ENCODE measurements at regions not wholly inside any gene's neighbourhood (a gene's known extent, or its start where the extent isn't known, plus 50 kb on each side); places are given as distances from the start of the nearest gene placed in this dataset.

- H2AFZ ChIP-seq (ENCODE audit: low read length): no peak overlapping the region
- no peaks in the 10 kb centered on the region for H3K4me1 ChIP-seq (ENCODE audit: insufficient read depth, low read length)
- H3K4me3 ChIP-seq (ENCODE audit: insufficient read depth, low read length): no peak overlapping the region
- H3K4me2 ChIP-seq (ENCODE audit: insufficient read depth, low read length): no peak overlapping the region
- TF ChIP-seq CTCF (IDR thresholded peaks at IDR 0.05; ENCODE audit: extremely low read depth, low read depth, low read length): no peak
- no peaks in the 10 kb centered on the region for H4K20me1 ChIP-seq (ENCODE audit: insufficient read depth, low read length)
- no peaks in the 10 kb centered on the region for H3K9me3 ChIP-seq (ENCODE audit: low read depth, low read length)
- H3K27me3 ChIP-seq (ENCODE audit: insufficient read depth, low read length): no peaks in the 10 kb centered on the region
- no peaks in the 10 kb centered on the region for H3K36me3 ChIP-seq (ENCODE audit: insufficient read depth, low read length)
- H3K79me2 ChIP-seq (ENCODE audit: insufficient read depth, low read length): no peaks in the 10 kb centered on the region
- no peak for DNase-seq (ENCODE audit: insufficient read length, low spot score, missing footprints)
- no peak overlapping the region for H3K27ac ChIP-seq (ENCODE audit: low read depth, low read length)
Measured at GRCh38 chr10:2214805-2215204, 477.5 kb upstream of the ADARB2 start.

GRCh38 chr10:2214092-2214491 lies 476.8 kb upstream of the ADARB2 start:
- H3K4me1 ChIP-seq (ENCODE audit: insufficient read depth, low read length): no peaks in the 10 kb centered on the region
- no peak for DNase-seq (ENCODE audit: insufficient read length, low spot score, missing footprints)
- no peaks in the 10 kb centered on the region for H3K27me3 ChIP-seq (ENCODE audit: insufficient read depth, low read length)
- no peaks in the 10 kb centered on the region for H3K79me2 ChIP-seq (ENCODE audit: insufficient read depth, low read length)
- H3K4me2 ChIP-seq (ENCODE audit: insufficient read depth, low read length): no peak overlapping the region
- no peak for TF ChIP-seq CTCF (IDR thresholded peaks at IDR 0.05; ENCODE audit: extremely low read depth, low read depth, low read length)
- no peak overlapping the region for H3K27ac ChIP-seq (ENCODE audit: low read depth, low read length)
- H3K36me3 ChIP-seq (ENCODE audit: insufficient read depth, low read length): no peaks in the 10 kb centered on the region
- H3K9me3 ChIP-seq (ENCODE audit: low read depth, low read length): no peaks in the 10 kb centered on the region
- H4K20me1 ChIP-seq (ENCODE audit: insufficient read depth, low read length): no peaks in the 10 kb centered on the region
- no peak overlapping the region for H3K4me3 ChIP-seq (ENCODE audit: insufficient read depth, low read length)
- H2AFZ ChIP-seq (ENCODE audit: low read length): no peak overlapping the region

GRCh38 chr10:2212244-2212834 lies 475.0 kb upstream of the ADARB2 start:
- H3K9me3 ChIP-seq (ENCODE audit: low read depth, low read length): peaks cover under 1% of the 10 kb centered on the region
- no peak overlapping the region for H2AFZ ChIP-seq (ENCODE audit: low read length)
- TF ChIP-seq CTCF (IDR thresholded peaks at IDR 0.05; ENCODE audit: extremely low read depth, low read depth, low read length): no peak
- no peaks in the 10 kb centered on the region for H3K4me1 ChIP-seq (ENCODE audit: insufficient read depth, low read length)
- H3K27me3 ChIP-seq (ENCODE audit: insufficient read depth, low read length): no peaks in the 10 kb centered on the region
- no peaks in the 10 kb centered on the region for H3K79me2 ChIP-seq (ENCODE audit: insufficient read depth, low read length)
- H3K4me3 ChIP-seq (ENCODE audit: insufficient read depth, low read length): no peak overlapping the region
- H3K4me2 ChIP-seq (ENCODE audit: insufficient read depth, low read length): no peak overlapping the region
- no peak for DNase-seq (ENCODE audit: insufficient read length, low spot score, missing footprints)
- no peaks in the 10 kb centered on the region for H4K20me1 ChIP-seq (ENCODE audit: insufficient read depth, low read length)
- no peaks in the 10 kb centered on the region for H3K36me3 ChIP-seq (ENCODE audit: insufficient read depth, low read length)
- no peak overlapping the region for H3K27ac ChIP-seq (ENCODE audit: low read depth, low read length)

- no peak for DNase-seq (ENCODE audit: insufficient read length, low spot score, missing footprints)
- Histone ChIP-seq H3K79me2 (ENCODE audit: insufficient read depth, low read length) (no peaks in the 10 kb centered on the region), H3K4me1 (ENCODE audit: insufficient read depth, low read length) (no peaks in the 10 kb centered on the region), H3K4me2 (ENCODE audit: insufficient read depth, low read length) (no peak overlapping the region), H3K27ac (ENCODE audit: low read depth, low read length) (no peak overlapping the region), H3K9me3 (ENCODE audit: low read depth, low read length) (peaks cover 2% of the 10 kb centered on the region), H4K20me1 (ENCODE audit: insufficient read depth, low read length) (no peaks in the 10 kb centered on the region), H3K27me3 (ENCODE audit: insufficient read depth, low read length) (no peaks in the 10 kb centered on the region), H2AFZ (ENCODE audit: low read length) (no peak overlapping the region), H3K36me3 (ENCODE audit: insufficient read depth, low read length) (no peaks in the 10 kb centered on the region), H3K4me3 (ENCODE audit: insufficient read depth, low read length) (no peak overlapping the region)
- TF ChIP-seq CTCF (IDR thresholded peaks at IDR 0.05; ENCODE audit: extremely low read depth, low read depth, low read length): no peak
Measured at GRCh38 chr10:2210088-2210487, 472.8 kb upstream of the ADARB2 start.

Data from osteoblast (primary cell).